HEK293 (cell line): ENCODE measurements at regions not wholly inside any gene's neighbourhood (a gene's known extent, or its start where the extent isn't known, plus 50 kb on each side); places are given as distances from the start of the nearest gene placed in this dataset.

Experiments
- CTCF ChIA-PET: fragments of 350-600 bp; formaldehyde crosslinking; extraction: SDS; loops from one replicate; lab custom pipeline; 2021; ENCODE audit warnings: antibody characterized with exemption; lab: Yijun Ruan, JAX
- POLR2A ChIA-PET: fragments of 300-600 bp; formaldehyde crosslinking; extraction: SDS; loops from one replicate; lab custom pipeline; 2020; ENCODE audit warnings: antibody characterized with exemption, inconsistent platforms; lab: Yijun Ruan, JAX
- H3K27ac ChIP-seq: fragments of 200-500 bp; sonication (Bioruptor generic); 2 replicates; pipeline ENCODE4 v1.5.1; 2014; ENCODE audit warnings: low read depth, low read length, control low read depth, inconsistent platforms; ENCODE audit errors: extremely low read depth
- H3K36me3 ChIP-seq, 2 experiments: fragments of 200-500 bp in 1 of 2; sonication (Bioruptor generic) in 1 of 2; 1 replicate in 1 of 2; 2 replicates in 1 of 2; pipeline ENCODE4 v1.5.1; 2014 to 2017; ENCODE audit warnings: inconsistent platforms in 2 of 2, low read length in 2 of 2; ENCODE audit not compliant: control insufficient read depth in 2 of 2, insufficient read depth in 1 of 2
- H3K4me1 ChIP-seq: fragments of 200-500 bp; sonication (Bioruptor generic); 2 replicates; pipeline ENCODE4 v1.5.1; 2014; ENCODE audit warnings: mild to moderate bottlenecking, low read length, inconsistent platforms; ENCODE audit not compliant: control insufficient read depth, insufficient read depth
- H3K4me3 ChIP-seq: 2 replicates; pipeline ENCODE4 v1.5.1; 2011; ENCODE audit warnings: low read depth, mild to moderate bottlenecking, control low read depth, low read length, moderate library complexity
- H3K9me3 ChIP-seq: fragments of 200-500 bp; sonication (Bioruptor generic); 2 replicates; pipeline ENCODE4 v1.5.1; 2014; ENCODE audit warnings: low read depth, low read length, inconsistent platforms; ENCODE audit not compliant: control insufficient read depth, insufficient read depth
- AEBP2 ChIP-seq: fragments of 450-650 bp; formaldehyde crosslinking; IDR thresholded peaks from 2 replicates; pipeline ENCODE4 v1.5.1; 2016; ENCODE audit warnings: missing biosample characterization, missing genetic modification characterization, borderline replicate concordance
- HOXA7 ChIP-seq: sonication (generic); formaldehyde crosslinking; IDR thresholded peaks from 2 replicates; pipeline ENCODE4 v1.8.1; 2022; ENCODE audit warnings: missing genetic modification reagents, borderline replicate concordance
- IKZF3 ChIP-seq: fragments of 450-650 bp; IDR thresholded peaks from 2 replicates; pipeline ENCODE4 v1.5.0; 2018; ENCODE audit warnings: missing biosample characterization, mild to moderate bottlenecking, missing genetic modification characterization, moderate library complexity
- PRDM6 ChIP-seq: fragments of 450-650 bp; formaldehyde crosslinking; IDR thresholded peaks from 2 replicates; pipeline ENCODE4 v1.5.1; 2017; ENCODE audit warnings: missing biosample characterization, missing genetic modification characterization
- TRIM28 ChIP-seq: IDR thresholded peaks from 2 replicates; pipeline ENCODE4 v1.6.1; 2011; ENCODE audit warnings: low read length, control low read depth, borderline replicate concordance
- ZBTB1 ChIP-seq: fragments of 450-650 bp; formaldehyde crosslinking; IDR thresholded peaks from 2 replicates; pipeline ENCODE4 v1.5.1; 2016; ENCODE audit warnings: missing biosample characterization, missing genetic modification characterization
- ZFP69B ChIP-seq: fragments of 450-650 bp; formaldehyde crosslinking; IDR thresholded peaks from 2 replicates; pipeline ENCODE4 v1.5.1; 2016; ENCODE audit warnings: missing biosample characterization, missing genetic modification characterization
- ZNF146 ChIP-seq: fragments of 450-650 bp; formaldehyde crosslinking; IDR thresholded peaks from 2 replicates; pipeline ENCODE4 v1.5.1; 2016; ENCODE audit warnings: missing biosample characterization, missing genetic modification characterization
- ZNF184 ChIP-seq: fragments of 450-650 bp; IDR thresholded peaks from 2 replicates; pipeline ENCODE4 v1.5.1; 2018; ENCODE audit warnings: missing biosample characterization, mild to moderate bottlenecking, missing genetic modification characterization
- ZNF211 ChIP-seq: fragments of 450-650 bp; formaldehyde crosslinking; IDR thresholded peaks from 2 replicates; pipeline ENCODE4 v1.5.1; 2016; ENCODE audit warnings: low read depth, missing biosample characterization, missing genetic modification characterization
- ZNF266 ChIP-seq: fragments of 450-650 bp; formaldehyde crosslinking; IDR thresholded peaks from 2 replicates; pipeline ENCODE4 v1.5.1; 2016; ENCODE audit warnings: missing biosample characterization, missing genetic modification characterization, low read depth
- ZNF350 ChIP-seq: fragments of 450-650 bp; formaldehyde crosslinking; IDR thresholded peaks from 2 replicates; pipeline ENCODE4 v1.5.0; 2017; ENCODE audit warnings: missing biosample characterization, mild to moderate bottlenecking, missing genetic modification characterization
- ZNF37A ChIP-seq: fragments of 450-650 bp; IDR thresholded peaks from 2 replicates; pipeline ENCODE4 v1.5.1; 2018; ENCODE audit warnings: missing biosample characterization, missing genetic modification characterization
- ZNF398 ChIP-seq: fragments of 450-650 bp; formaldehyde crosslinking; IDR thresholded peaks from 2 replicates; pipeline ENCODE4 v1.5.1; 2017; ENCODE audit warnings: missing biosample characterization, missing genetic modification characterization
- ZNF426 ChIP-seq: fragments of 450-650 bp; formaldehyde crosslinking; IDR thresholded peaks from 2 replicates; pipeline ENCODE4 v1.5.1; 2017; ENCODE audit warnings: missing biosample characterization, missing genetic modification characterization, mild to moderate bottlenecking, inconsistent platforms, moderate library complexity
- ZNF555 ChIP-seq: fragments of 450-650 bp; formaldehyde crosslinking; conservative IDR thresholded peaks from 2 replicates; pipeline ENCODE4 v1.5.1; 2017; ENCODE audit warnings: missing biosample characterization, mild to moderate bottlenecking, missing genetic modification characterization, inconsistent platforms
- ZNF624 ChIP-seq: fragments of 450-650 bp; formaldehyde crosslinking; IDR thresholded peaks from 2 replicates; pipeline ENCODE4 v1.5.1; 2017; ENCODE audit warnings: missing biosample characterization, missing genetic modification characterization
- ZNF639 ChIP-seq: fragments of 450-650 bp; formaldehyde crosslinking; IDR thresholded peaks from 2 replicates; pipeline ENCODE4 v1.5.1; 2016; ENCODE audit warnings: missing biosample characterization, missing genetic modification characterization
- ZNF76 ChIP-seq: fragments of 450-650 bp; formaldehyde crosslinking; IDR thresholded peaks from 2 replicates; pipeline ENCODE4; 2016; ENCODE audit warnings: low read depth, missing biosample characterization, missing genetic modification characterization, borderline replicate concordance
- ZNF791 ChIP-seq: fragments of 450-650 bp; formaldehyde crosslinking; IDR thresholded peaks from 2 replicates; pipeline ENCODE4 v1.5.1; 2016; ENCODE audit warnings: missing biosample characterization, missing genetic modification characterization
- ZNF792 ChIP-seq: fragments of 450-650 bp; formaldehyde crosslinking; IDR thresholded peaks from 2 replicates; pipeline ENCODE4 v1.5.1; 2016; ENCODE audit warnings: missing biosample characterization, missing genetic modification characterization
- ZNF843 ChIP-seq: fragments of 450-650 bp; formaldehyde crosslinking; IDR thresholded peaks from 2 replicates; pipeline ENCODE4 v1.5.1; 2016; ENCODE audit warnings: missing biosample characterization, missing genetic modification characterization
- ZSCAN4 ChIP-seq: fragments of 450-650 bp; formaldehyde crosslinking; IDR thresholded peaks from 2 replicates; pipeline ENCODE4 v1.5.1; 2017; ENCODE audit warnings: missing biosample characterization, missing genetic modification characterization

GRCh38 chr6:3638662-3639061, 112.9 kb downstream of the PXDC1 start:
- Histone ChIP-seq H3K4me1 (no peaks in the 10 kb centered on the region), H3K9me3 (no peaks in the 10 kb centered on the region), H3K36me3 (no peaks in the 10 kb centered on the region), H3K4me3 (no peak overlapping the region)
- no peak for TF ChIP-seq ZNF266 (tag by site-specific recombination)
- no peak for TF ChIP-seq ZNF37A
- no peak for TF ChIP-seq ZNF184 (tag by site-specific recombination)
- no peak for TF ChIP-seq ZNF843 (tag by site-specific recombination)
- TF ChIP-seq ZNF146 (tag by site-specific recombination), result no peak
- no peak for TF ChIP-seq TRIM28
- TF ChIP-seq ZNF398 (tag by site-specific recombination), result no peak
- no peak for TF ChIP-seq ZNF211 (tag by site-specific recombination)
- TF ChIP-seq ZNF76 (tag by site-specific recombination), result no peak
- TF ChIP-seq ZBTB1 (tag by site-specific recombination), result no peak
- TF ChIP-seq ZNF350 (tag by site-specific recombination), result no peak
- TF ChIP-seq, all 188 proteins: peak for 0
- POLR2A ChIA-PET, result no interaction called here
- CTCF ChIA-PET, result interaction anchor here (0.6 kb wide), 1 partner anchor 582 kb away, joined by 3 read pairs; no protein-coding TSS in a partner anchor
- no peak overlapping the region for H3K27ac ChIP-seq

GRCh38 chr6:3636060-3636459, 115.5 kb downstream of the PXDC1 start:
- H3K4me3 ChIP-seq, result no peak overlapping the region
- ChIA-PET POLR2A (no interaction called here), CTCF (no interaction called here)
- H3K27ac ChIP-seq, result no peak overlapping the region
- TF ChIP-seq ZFP69B (tag by site-specific recombination), result no peak
- no peaks in the 10 kb centered on the region for H3K9me3 ChIP-seq
- no peaks in the 10 kb centered on the region for H3K36me3 ChIP-seq
- H3K4me1 ChIP-seq, result no peaks in the 10 kb centered on the region

- H3K9me3 ChIP-seq, result no peaks in the 10 kb centered on the region
- H3K4me3 ChIP-seq, result no peak overlapping the region
- TF ChIP-seq AEBP2 (tag by site-specific recombination) (no peak), ZNF624 (tag by site-specific recombination) (no peak), ZSCAN4 (no peak), ZNF426 (no peak), ZNF639 (tag by site-specific recombination) (no peak), PRDM6 (tag by site-specific recombination) (no peak), ZNF792 (tag by site-specific recombination) (no peak), IKZF3 (tag by site-specific recombination) (no peak), ZNF146 (tag by site-specific recombination) (no peak), ZNF791 (tag by site-specific recombination) (no peak), ZNF555 (tag by site-specific recombination) (no peak), HOXA7 (no peak)
- no peaks in the 10 kb centered on the region for H3K4me1 ChIP-seq
- CTCF ChIA-PET, result interaction anchor here (0.5 kb wide), 1 partner anchor 10 kb away, joined by 3 read pairs; no protein-coding TSS in a partner anchor
- POLR2A ChIA-PET, result no interaction called here
- H3K36me3 ChIP-seq, result no peaks in the 10 kb centered on the region
- H3K27ac ChIP-seq, result no peak overlapping the region
These were observed 116.0 kb downstream of the PXDC1 start for GRCh38 chr6:3635482-3635881.
